Mucosa of rectum (tissue), 2 donors: ENCODE measurements at regions not wholly inside any gene's neighbourhood (a gene's known extent, or its start where the extent isn't known, plus 50 kb on each side); places are given as distances from the start of the nearest gene placed in this dataset.

Source experiments
- H3K27ac ChIP-seq, 2 donors: one replicate each; pipeline ENCODE4 v1.7.0; 2013; ENCODE audit warnings: inconsistent platforms in 2 of 2, low read depth in 2 of 2, low read length in 2 of 2
- H3K27me3 ChIP-seq, 2 donors: one replicate each; pipeline ENCODE4 v1.7.0; 2013; ENCODE audit warnings: low read length in 2 of 2; ENCODE audit not compliant: control insufficient read depth in 2 of 2, insufficient read depth in 2 of 2
- H3K36me3 ChIP-seq, 2 donors: one replicate each; pipeline ENCODE4 v1.7.0; 2013; ENCODE audit warnings: low read length in 2 of 2; ENCODE audit not compliant: control insufficient read depth in 2 of 2, insufficient read depth in 2 of 2
- H3K4me1 ChIP-seq, 2 donors: one replicate each; pipeline ENCODE4 v1.7.0; 2013; ENCODE audit warnings: low read length in 2 of 2, mild to moderate bottlenecking in 1 of 2; ENCODE audit not compliant: control insufficient read depth in 2 of 2, insufficient read depth in 2 of 2
- H3K4me3 ChIP-seq, 2 donors: one replicate each; pipeline ENCODE4 v1.7.0; 2013; ENCODE audit warnings: low read length in 2 of 2
- H3K9ac ChIP-seq, 2 donors: one replicate each; pipeline ENCODE4 v1.7.0; 2013; ENCODE audit warnings: low read length in 2 of 2, low read depth in 1 of 2, mild to moderate bottlenecking in 1 of 2
- H3K9me3 ChIP-seq, 2 donors: one replicate each; pipeline ENCODE4 v1.7.0; 2013; ENCODE audit warnings: low read length in 2 of 2; ENCODE audit not compliant: control insufficient read depth in 2 of 2
- donor health status: healthy.
- donor health status: Normal muscosa, but diverticular disease.

DNA sequence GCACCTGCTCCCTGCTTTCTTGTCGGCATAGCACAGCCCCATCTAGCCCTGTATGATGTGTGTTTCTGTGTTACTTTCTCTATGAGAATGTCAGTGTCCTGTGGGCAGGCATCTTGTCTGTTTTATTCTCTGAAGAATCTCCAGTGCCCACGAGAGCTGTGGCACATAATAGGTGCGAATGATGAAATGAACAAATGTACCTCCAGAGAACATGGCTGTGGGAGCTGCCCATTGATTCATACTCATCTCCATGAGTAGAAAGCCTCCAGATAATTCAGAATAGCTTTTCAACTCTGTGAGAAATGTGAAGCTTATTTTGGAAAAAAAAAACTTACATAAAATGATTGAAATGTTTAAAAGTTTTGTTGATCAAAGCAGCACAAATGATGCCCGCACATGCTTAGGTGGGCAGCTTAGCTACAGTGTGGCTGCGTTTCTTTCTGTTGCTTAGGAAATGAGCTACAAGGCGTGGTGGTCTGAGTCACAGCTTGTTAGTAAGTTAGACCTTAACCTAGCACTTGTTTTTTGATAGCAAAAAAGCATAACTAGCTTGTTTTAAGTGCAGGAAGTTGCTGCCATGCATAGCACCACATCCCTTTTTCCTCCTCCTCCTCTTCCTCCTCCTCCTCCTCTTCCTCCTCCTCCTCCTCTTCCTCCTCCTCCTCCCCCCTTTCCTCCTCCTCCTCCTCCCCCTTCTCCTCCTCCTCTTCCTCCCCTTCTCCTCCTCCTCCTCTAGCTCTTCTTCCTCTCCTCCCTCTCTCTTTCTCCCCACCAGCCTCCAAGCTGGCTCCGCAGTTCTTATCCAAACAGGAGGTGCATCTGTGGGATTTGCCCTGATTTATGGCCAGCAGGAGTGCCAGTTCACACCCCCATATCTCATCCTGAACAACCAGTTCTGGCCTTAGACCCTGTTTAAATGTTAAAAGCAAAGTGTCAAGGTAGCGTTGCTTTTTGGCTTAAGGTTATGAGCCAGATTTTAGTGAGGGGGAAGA lies 221.5 kb downstream of the IRF8 start:
- Histone ChIP-seq H3K9me3 (no peaks in the 10 kb centered on the region), H3K36me3 (no peaks in the 10 kb centered on the region), H3K4me1 (peaks cover 0 to 6% of the 10 kb centered on the region in 2 donors), H3K27ac (no peak overlapping the region), H3K27me3 (peaks cover 3 to 9% of the 10 kb centered on the region in 2 donors), H3K4me3 (no peak overlapping the region), H3K9ac (no peak overlapping the region)

DNA sequence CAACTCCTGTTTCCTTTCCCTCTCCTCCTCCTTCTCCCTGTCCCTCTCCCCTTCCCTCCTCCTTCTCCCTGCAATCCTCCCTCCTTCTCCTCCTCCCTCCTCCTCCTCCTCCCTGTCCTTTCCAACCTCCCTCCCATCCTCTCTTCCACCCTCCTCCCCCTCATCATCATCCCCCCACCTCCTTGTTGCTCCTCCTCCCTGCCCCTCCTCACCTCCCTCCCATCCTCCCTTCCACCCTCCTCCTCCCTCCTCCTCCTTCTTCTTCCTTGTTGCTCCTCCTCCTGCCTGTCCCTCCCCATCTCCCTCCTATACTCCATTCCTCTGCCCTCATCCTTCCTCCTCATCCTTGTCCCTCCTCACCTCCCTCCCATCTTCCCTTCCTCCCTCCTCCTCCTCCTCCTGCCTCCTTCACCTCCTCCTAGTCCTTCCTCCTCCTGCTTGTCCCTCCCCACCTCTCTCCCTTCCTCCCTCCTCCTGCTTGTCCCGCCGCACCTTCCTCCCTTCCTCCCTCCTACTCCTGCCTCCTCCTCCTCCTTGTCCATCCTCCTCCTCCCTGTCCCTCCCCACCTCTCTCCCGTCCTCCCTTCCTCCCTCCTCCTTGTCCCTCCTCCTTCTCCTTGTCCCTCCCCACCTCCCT lies 222.5 kb downstream of the IRF8 start:
- H3K27me3 ChIP-seq: peaks cover 3 to 9% of the 10 kb centered on the region in 2 donors
- no peak overlapping the region for H3K9ac ChIP-seq
- no peak overlapping the region for H3K27ac ChIP-seq
- no peaks in the 10 kb centered on the region for H3K36me3 ChIP-seq
- peaks cover 0 to 6% of the 10 kb centered on the region in 2 donors for H3K4me1 ChIP-seq
- H3K9me3 ChIP-seq: no peaks in the 10 kb centered on the region
- no peak overlapping the region for H3K4me3 ChIP-seq

DNA sequence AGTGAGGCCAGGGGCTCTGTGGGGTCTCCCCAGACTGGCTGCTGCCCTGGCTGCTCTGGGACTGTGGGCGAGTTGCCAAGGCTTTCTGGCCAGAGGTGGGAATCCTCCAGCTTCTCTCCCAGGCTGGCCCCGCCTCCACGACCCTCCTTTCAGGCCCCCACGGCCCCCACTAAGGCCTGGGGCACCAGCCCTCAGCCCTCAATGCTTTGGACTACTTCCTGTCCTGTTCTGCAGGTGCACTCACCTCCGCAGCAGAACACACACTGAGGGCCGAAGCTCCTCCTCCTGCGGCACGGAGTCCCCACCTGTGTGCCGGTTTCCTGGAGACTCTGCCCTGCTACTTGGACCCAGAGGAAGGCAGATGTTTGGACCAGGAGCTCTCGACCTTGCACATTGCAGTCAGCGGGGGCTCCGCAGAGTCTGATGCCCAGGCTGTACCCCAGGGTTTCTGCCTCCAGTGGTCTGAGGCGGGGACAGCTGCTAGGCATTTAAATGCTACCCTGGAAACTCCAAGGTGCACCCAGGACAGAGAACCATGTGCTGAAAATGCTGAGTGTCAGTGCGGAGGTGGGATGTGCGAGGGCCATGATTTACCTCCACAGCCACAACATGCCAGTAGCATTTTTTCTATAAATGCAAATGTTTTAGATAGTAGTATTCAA lies 223.8 kb downstream of the IRF8 start:
- Histone ChIP-seq H3K27me3 (peaks cover 3 to 9% of the 10 kb centered on the region in 2 donors), H3K36me3 (no peaks in the 10 kb centered on the region), H3K4me1 (peaks cover 0 to 6% of the 10 kb centered on the region in 2 donors), H3K4me3 (no peak overlapping the region), H3K9me3 (no peaks in the 10 kb centered on the region), H3K9ac (no peak overlapping the region), H3K27ac (no peak overlapping the region)

DNA sequence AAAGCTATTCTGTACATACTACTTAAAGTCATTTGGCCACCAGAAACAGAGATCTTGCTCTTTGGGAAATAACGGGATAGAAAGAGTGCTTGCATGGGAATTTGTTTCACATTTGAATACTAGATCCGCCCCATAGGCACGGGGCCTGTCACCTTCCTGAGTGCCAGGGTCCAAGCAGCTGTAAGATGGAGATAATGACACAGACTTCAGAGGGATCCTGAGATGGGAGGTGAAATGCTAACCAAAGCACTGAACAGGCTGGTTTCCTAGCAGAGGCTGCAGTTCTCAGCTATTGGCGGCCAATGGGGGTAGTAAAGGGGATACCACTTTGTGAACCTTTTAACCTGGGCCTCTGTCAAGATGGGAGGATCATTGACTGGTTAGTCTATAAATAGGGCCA lies 225.4 kb downstream of the IRF8 start:
- Histone ChIP-seq H3K9ac (no peak overlapping the region), H3K27ac (no peak overlapping the region), H3K27me3 (peaks cover 3 to 9% of the 10 kb centered on the region in 2 donors), H3K9me3 (no peaks in the 10 kb centered on the region), H3K4me3 (no peak overlapping the region), H3K4me1 (peaks cover 0 to 3% of the 10 kb centered on the region in 2 donors), H3K36me3 (no peaks in the 10 kb centered on the region)

DNA sequence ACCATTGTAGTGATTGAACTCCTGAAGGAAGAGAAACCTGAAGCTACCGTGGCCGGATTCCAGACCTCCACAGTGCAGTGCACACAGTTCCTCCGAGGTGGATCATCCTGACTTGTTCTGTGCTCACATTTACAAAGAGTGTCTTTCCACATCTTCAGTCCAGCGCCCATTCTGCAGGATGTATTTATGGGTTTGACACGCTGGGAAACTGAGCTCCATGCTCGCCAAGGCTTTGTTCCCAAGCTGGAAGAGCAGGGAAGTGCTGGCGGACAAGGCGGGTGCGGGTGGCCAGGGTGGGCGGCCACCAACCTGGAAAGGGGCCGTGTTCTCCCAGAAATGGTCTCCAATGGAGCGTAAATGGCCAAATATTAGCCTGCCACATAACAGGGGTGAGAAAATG lies 227.9 kb downstream of the IRF8 start:
- no peak overlapping the region for H3K9ac ChIP-seq
- no peak overlapping the region for H3K4me3 ChIP-seq
- H3K4me1 ChIP-seq: no peaks in the 10 kb centered on the region
- no peak overlapping the region for H3K27ac ChIP-seq
- H3K9me3 ChIP-seq: no peaks in the 10 kb centered on the region
- H3K27me3 ChIP-seq: peaks cover 0 to 4% of the 10 kb centered on the region in 2 donors
- H3K36me3 ChIP-seq: no peaks in the 10 kb centered on the region

DNA sequence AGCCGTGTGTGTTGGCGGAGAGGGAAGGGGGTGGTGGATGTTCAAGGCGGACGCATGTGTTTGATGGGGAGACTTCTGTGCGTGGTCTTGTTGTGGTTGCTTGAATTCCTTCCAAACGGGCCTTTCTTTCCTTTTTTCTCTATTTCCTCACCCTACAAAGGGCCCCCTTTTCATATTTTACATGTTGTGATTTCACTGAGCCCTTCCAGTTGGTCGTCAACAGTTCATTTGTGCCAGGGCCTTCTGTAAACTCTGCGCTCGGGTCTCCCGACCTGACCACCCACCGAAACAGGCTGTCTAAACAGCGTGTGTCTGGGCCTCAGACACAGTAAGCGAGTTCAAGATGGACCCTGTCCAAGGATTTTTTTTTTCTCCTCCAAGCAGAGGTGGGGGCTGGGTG lies 228.4 kb downstream of the IRF8 start:
- Histone ChIP-seq H3K4me3 (no peak overlapping the region), H3K27me3 (no peaks in the 10 kb centered on the region)

DNA sequence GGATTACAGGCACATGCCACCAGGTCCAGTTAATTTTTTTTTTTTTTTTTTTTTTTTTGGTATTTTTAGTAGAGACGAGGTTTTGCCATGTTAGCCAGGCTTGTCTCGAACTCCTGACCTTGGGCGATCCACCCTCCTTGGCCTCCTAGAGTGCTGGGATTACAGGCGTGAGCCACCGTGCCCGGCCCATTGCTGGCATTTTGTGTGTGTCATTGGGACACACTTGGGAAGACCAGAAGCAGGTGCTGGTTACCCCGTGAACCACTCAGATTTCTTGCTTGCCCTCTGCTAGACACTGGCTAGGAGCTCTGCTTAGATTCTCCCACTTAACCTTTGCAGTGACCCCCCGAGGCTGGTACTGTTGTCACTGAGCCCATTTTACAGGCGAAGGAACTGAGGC lies 229.3 kb downstream of the IRF8 start:
- Histone ChIP-seq H3K4me1 (no peaks in the 10 kb centered on the region), H3K9me3 (no peaks in the 10 kb centered on the region), H3K27ac (no peak overlapping the region), H3K36me3 (no peaks in the 10 kb centered on the region), H3K9ac (no peak overlapping the region), H3K27me3 (no peaks in the 10 kb centered on the region), H3K4me3 (no peak overlapping the region)

More for the DNA sequence above, 228.4 kb downstream of the IRF8 start:
- H3K36me3 ChIP-seq: no peaks in the 10 kb centered on the region
- no peak overlapping the region for H3K9ac ChIP-seq
- H3K27ac ChIP-seq: no peak overlapping the region
- no peaks in the 10 kb centered on the region for H3K9me3 ChIP-seq
- no peaks in the 10 kb centered on the region for H3K4me1 ChIP-seq

DNA sequence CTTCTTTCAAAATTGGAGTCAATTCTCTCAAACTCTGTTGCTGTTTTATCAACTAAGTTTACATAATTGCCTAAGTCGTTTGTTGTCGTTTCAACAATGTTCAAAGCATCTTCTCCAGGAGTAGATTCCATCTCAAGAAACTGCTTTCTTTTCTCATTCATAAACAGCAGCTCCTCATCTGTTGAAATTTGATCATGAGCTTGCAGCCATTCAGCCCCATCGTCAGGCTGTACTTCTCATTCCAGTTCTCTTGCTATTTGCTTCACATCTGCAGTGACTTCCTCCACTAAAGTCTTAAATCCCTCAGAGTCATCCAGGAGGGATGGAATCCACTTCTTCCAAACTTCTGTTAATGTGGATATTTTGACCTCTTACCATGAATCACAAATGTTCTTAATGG lies 230.6 kb downstream of the IRF8 start:
- Histone ChIP-seq H3K27me3 (no peaks in the 10 kb centered on the region), H3K9ac (no peak overlapping the region), H3K27ac (no peak overlapping the region), H3K4me3 (no peak overlapping the region), H3K9me3 (no peaks in the 10 kb centered on the region), H3K36me3 (no peaks in the 10 kb centered on the region), H3K4me1 (no peaks in the 10 kb centered on the region)

DNA sequence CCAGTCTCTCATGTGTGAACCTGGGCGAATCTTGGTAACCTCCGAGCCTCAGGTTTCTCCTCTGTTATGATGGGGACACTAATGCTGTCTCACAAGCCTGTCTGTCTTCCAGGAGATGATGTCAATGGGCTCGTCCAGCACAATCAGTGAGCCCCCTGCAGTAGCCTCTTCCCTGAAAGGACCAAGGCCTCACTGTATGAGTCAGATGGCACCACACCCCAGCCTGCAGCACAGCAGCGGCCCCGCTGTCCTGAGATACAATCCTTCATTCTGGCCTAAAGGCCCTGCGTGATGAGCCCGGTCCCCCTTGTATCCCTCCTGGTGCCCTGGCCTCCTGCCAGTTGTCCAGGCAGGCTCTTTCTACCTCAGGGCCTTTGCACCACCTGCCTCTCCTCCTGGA lies 234.4 kb downstream of the IRF8 start:
- Histone ChIP-seq H3K9ac (no peak overlapping the region), H3K36me3 (no peaks in the 10 kb centered on the region), H3K9me3 (no peaks in the 10 kb centered on the region), H3K27ac (no peak overlapping the region), H3K4me1 (no peaks in the 10 kb centered on the region), H3K27me3 (no peaks in the 10 kb centered on the region), H3K4me3 (no peak overlapping the region)

DNA sequence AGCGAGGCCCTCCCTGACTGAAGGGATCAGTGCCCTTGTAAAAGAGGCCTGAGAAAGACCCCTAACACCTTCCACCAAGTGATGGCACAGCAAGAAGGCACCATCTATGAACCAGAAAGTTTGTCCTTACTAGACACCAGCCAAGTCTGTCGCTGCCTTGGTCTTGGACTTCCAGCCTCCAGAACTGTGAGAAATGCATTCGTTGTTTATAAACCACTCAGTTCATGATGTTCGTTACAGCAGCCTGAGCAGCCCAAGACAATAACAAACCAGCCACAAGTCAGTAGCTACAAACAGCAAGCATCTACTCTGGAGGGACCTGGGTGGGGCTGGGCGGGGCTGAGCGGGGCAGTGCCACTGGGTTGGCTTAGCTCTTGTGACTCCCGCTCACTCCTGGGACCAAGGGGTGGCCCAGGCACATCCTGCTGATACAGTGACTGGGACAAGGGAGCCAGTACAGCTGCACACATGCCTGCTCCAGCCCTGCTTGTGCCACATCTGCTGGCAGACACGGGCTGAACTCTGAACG lies 234.9 kb downstream of the IRF8 start:
- Histone ChIP-seq H3K27me3 (no peaks in the 10 kb centered on the region), H3K27ac (no peak overlapping the region), H3K4me3 (no peak overlapping the region), H3K4me1 (no peaks in the 10 kb centered on the region), H3K9me3 (no peaks in the 10 kb centered on the region), H3K9ac (no peak overlapping the region), H3K36me3 (no peaks in the 10 kb centered on the region)
